ENCODE measurements at regions not wholly inside any gene's neighbourhood (a gene's known extent, or its start where the extent isn't known, plus 50 kb on each side); places are given as distances from the start of the nearest gene placed in this dataset.

- no peak overlapping the region for H3K27ac Mint-ChIP-seq (ENCODE audit: low read depth, unreplicated experiment)
- H3K27me3 Mint-ChIP-seq (ENCODE audit: insufficient read depth, unreplicated experiment) = peaks cover 25% of the 10 kb centered on the region
- H3K4me1 Mint-ChIP-seq (ENCODE audit: insufficient read depth, unreplicated experiment) = no peaks in the 10 kb centered on the region
- CTCF ChIA-PET = no interaction called here
- BruUV-seq (replicated peaks) = no TSS peak
- H3K4me3 Mint-ChIP-seq (ENCODE audit: unreplicated experiment) = no peak overlapping the region
- no peak for TF ChIP-seq CTCF (IDR thresholded peaks at IDR 0.05; ENCODE audit: unreplicated experiment)
- intact Hi-C loops (cut with micrococcal nuclease) = no loop called here
- no peaks in the 10 kb centered on the region for H3K36me3 Mint-ChIP-seq (ENCODE audit: insufficient read depth, unreplicated experiment)
- H3K9me3 Mint-ChIP-seq (ENCODE audit: unreplicated experiment) = no peaks in the 10 kb centered on the region
- POLR2A ChIA-PET = no interaction called here
- no peak for DNase-seq (ENCODE audit: unreplicated experiment)
Measured at GRCh38 chr2:2707206-2707991, 376.3 kb upstream of the MYT1L start.

DNA sequence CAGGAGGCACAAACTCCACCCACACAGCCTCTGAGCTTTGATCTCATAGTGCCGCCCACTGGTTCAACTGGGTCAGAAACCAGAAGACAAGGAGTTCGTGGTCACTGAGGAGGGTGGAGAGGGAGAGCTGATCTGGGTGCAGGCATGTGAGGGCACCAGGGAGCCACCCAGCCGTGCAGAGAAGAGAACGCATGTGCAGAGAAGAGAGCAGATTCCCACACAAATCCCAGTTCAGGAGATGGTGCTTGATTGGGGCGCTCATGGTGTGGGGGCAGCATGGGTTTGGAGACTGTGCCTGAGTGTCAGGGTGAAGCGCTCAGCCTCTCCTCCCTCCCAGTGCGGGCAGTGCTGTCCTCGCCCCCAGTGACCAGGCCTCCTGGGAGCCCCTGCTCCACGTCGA is 375.2 kb upstream of the MYT1L start:
- BruUV-seq (replicated peaks) = no TSS peak
- TF ChIP-seq CTCF (IDR thresholded peaks at IDR 0.05; ENCODE audit: unreplicated experiment) = no peak
- POLR2A ChIA-PET = no interaction called here
- no peaks in the 10 kb centered on the region for H3K36me3 Mint-ChIP-seq (ENCODE audit: insufficient read depth, unreplicated experiment)
- H3K27ac Mint-ChIP-seq (ENCODE audit: low read depth, unreplicated experiment) = no peak overlapping the region
- H3K27me3 Mint-ChIP-seq (ENCODE audit: insufficient read depth, unreplicated experiment) = peaks cover 14% of the 10 kb centered on the region
- no peak overlapping the region for H3K4me3 Mint-ChIP-seq (ENCODE audit: unreplicated experiment)
- CTCF ChIA-PET = no interaction called here
- no peak for DNase-seq (ENCODE audit: unreplicated experiment)
- H3K4me1 Mint-ChIP-seq (ENCODE audit: insufficient read depth, unreplicated experiment) = no peaks in the 10 kb centered on the region
- no peaks in the 10 kb centered on the region for H3K9me3 Mint-ChIP-seq (ENCODE audit: unreplicated experiment)
- intact Hi-C loops (cut with micrococcal nuclease) = no loop called here

GRCh38 chr2:2705871-2706270 is 374.8 kb upstream of the MYT1L start:
- Mint-ChIP-seq H3K9me3 (ENCODE audit: unreplicated experiment) (no peaks in the 10 kb centered on the region), H3K4me3 (ENCODE audit: unreplicated experiment) (no peak overlapping the region), H3K27ac (ENCODE audit: low read depth, unreplicated experiment) (no peak overlapping the region), H3K36me3 (ENCODE audit: insufficient read depth, unreplicated experiment) (no peaks in the 10 kb centered on the region), H3K27me3 (ENCODE audit: insufficient read depth, unreplicated experiment) (peaks cover 11% of the 10 kb centered on the region), H3K4me1 (ENCODE audit: insufficient read depth, unreplicated experiment) (no peaks in the 10 kb centered on the region)
- CTCF ChIA-PET = no interaction called here
- POLR2A ChIA-PET = no interaction called here
- no peak for TF ChIP-seq CTCF (IDR thresholded peaks at IDR 0.05; ENCODE audit: unreplicated experiment)
- DNase-seq (ENCODE audit: unreplicated experiment) = no peak
- intact Hi-C loops (cut with micrococcal nuclease) = no loop called here
- no TSS peak for BruUV-seq (replicated peaks)

- Mint-ChIP-seq H3K4me1 (ENCODE audit: insufficient read depth, unreplicated experiment) (no peaks in the 10 kb centered on the region), H3K36me3 (ENCODE audit: insufficient read depth, unreplicated experiment) (no peaks in the 10 kb centered on the region), H3K4me3 (ENCODE audit: unreplicated experiment) (no peak overlapping the region), H3K27ac (ENCODE audit: low read depth, unreplicated experiment) (no peak overlapping the region), H3K27me3 (ENCODE audit: insufficient read depth, unreplicated experiment) (peaks cover 11% of the 10 kb centered on the region), H3K9me3 (ENCODE audit: unreplicated experiment) (no peaks in the 10 kb centered on the region)
- ChIA-PET POLR2A (no interaction called here), CTCF (no interaction called here)
- BruUV-seq (replicated peaks) = no TSS peak
- no peak for DNase-seq (ENCODE audit: unreplicated experiment)
- no peak for TF ChIP-seq CTCF (IDR thresholded peaks at IDR 0.05; ENCODE audit: unreplicated experiment)
- intact Hi-C loops (cut with micrococcal nuclease) = no loop called here
Measured at GRCh38 chr2:2704428-2705090, 373.5 kb upstream of the MYT1L start.

All from MCF 10A (cell line).